Upper lobe of right lung (tissue), 1 donor: ENCODE measurements at regions not wholly inside any gene's neighbourhood (a gene's known extent, or its start where the extent isn't known, plus 50 kb on each side); places are given as distances from the start of the nearest gene placed in this dataset.

Source experiments
- ATAC-seq: fragments of 200-7000 bp; cut with Tn5 transposase; one replicate; pipeline ENCODE4 v1.9.1; 2020; ENCODE audit warnings: mild to moderate bottlenecking, moderate library complexity
- DNase-seq: peaks from one replicate; pipeline ENCODE4 v3.0.0-alpha.2; 2020
- H3K27ac ChIP-seq: fragments of 200-600 bp; one replicate; pipeline ENCODE4 v1.8.0; 2022
- H3K27me3 ChIP-seq: fragments of 200-600 bp; one replicate; pipeline ENCODE4 v1.8.0; 2022; ENCODE audit warnings: mild to moderate bottlenecking
- H3K36me3 ChIP-seq: fragments of 200-600 bp; one replicate; pipeline ENCODE4 v1.8.0; 2022
- H3K4me1 ChIP-seq: fragments of 200-600 bp; one replicate; pipeline ENCODE4 v1.8.0; 2022
- H3K4me3 ChIP-seq: fragments of 200-600 bp; one replicate; pipeline ENCODE4 v1.8.0; 2022; ENCODE audit warnings: mild to moderate bottlenecking
- H3K9me3 ChIP-seq: fragments of 200-600 bp; one replicate; pipeline ENCODE4 v1.8.0; 2022
- intact Hi-C: fragments of 100-400 bp; cut with DNase I; formaldehyde crosslinking; loops from one replicate; pipeline ENCODE4 v1.11.0; 2022
- TF ChIP-seq, protein P1 (sequence below): fragments of 200-600 bp; IDR thresholded peaks from one replicate; pipeline ENCODE4 v1.8.0; 2022; ENCODE audit warnings: antibody characterized with exemption
- donor health status: DM: no; HTN: yes; CAD: no; lungs with severe emphysema.

DNA sequence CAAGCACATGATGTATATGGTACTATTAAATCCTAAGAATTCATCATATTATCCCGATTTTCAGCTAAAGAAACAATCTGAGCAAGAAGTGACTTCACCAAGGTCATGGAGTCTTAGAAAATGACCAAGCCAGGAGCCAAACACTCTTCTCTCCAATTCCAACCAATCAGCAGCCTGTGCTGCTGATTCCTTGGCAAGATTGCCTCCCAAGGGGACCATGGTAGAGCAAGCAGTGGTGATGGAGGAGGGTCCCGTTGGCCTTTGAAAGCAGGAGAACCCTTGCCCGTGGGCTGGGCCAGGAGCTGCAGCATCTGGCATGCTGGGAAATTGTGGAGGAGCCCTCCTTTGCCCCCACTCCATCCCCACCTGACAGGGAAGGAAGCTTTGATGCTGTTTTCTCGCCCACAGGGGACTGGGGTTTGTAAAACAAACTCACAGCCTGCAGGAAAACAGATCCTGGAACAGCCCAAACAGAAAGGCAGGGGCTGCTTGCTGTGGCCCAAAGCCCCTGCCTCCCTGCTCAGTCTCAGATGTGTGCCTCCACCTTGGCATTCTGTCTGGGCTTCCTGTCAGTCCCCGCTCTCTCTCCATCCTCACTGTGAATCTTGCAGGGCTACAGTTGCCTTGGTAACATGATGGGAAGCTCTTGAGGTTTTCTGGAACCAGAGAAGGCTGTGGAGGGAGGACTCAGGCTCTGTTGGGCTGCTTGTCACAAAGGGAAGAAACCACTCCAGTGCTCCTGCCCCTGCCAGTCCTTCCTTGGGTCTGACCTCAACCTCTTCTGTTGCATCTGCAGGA is 70.8 kb upstream of the HSPA9 start:
- intact Hi-C loops = no loop called here
- no peak for DNase-seq
- TF ChIP-seq, protein P1, sequence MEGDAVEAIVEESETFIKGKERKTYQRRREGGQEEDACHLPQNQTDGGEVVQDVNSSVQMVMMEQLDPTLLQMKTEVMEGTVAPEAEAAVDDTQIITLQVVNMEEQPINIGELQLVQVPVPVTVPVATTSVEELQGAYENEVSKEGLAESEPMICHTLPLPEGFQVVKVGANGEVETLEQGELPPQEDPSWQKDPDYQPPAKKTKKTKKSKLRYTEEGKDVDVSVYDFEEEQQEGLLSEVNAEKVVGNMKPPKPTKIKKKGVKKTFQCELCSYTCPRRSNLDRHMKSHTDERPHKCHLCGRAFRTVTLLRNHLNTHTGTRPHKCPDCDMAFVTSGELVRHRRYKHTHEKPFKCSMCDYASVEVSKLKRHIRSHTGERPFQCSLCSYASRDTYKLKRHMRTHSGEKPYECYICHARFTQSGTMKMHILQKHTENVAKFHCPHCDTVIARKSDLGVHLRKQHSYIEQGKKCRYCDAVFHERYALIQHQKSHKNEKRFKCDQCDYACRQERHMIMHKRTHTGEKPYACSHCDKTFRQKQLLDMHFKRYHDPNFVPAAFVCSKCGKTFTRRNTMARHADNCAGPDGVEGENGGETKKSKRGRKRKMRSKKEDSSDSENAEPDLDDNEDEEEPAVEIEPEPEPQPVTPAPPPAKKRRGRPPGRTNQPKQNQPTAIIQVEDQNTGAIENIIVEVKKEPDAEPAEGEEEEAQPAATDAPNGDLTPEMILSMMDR = no peak

DNA sequence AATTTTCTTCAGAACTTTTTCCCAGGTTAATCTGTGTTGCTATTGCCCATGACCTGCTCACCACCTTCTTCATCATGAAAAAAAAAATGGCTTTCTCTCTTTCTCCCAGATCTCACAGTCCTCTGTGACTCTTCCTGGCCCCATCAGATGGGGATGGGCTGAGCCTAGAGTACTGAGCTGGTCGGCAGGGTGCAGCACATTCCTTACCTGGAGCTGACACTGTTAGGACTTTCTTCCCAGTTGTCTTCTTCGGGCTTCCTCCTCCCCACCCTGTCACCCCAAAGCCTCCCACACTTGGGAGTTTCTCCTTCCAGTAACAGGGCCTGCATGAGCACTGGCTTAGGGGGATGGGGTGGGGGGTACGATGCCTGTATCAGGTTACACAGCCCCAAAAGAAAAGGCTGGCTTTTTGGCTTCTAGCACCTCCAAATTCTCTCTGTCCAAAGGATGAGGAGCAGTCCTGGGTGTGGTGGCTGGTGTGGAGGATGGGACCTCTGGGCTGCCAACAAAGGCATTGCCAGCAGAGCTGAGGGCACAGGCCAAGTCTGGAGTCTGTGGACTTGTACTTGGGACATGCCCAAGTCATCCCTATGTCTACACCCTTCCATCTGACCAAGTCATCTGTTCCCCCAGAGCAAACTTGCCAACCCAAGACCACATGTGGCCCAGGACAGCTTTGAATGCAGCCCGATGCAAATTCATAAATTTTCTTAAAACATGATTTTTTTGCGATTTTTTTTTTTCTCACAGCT is 68.0 kb upstream of the HSPA9 start:
- Histone ChIP-seq H3K27ac (no peak overlapping the region), H3K4me3 (no peak overlapping the region), H3K4me1 (no peaks in the 10 kb centered on the region), H3K9me3 (no peaks in the 10 kb centered on the region), H3K27me3 (no peaks in the 10 kb centered on the region), H3K36me3 (no peaks in the 10 kb centered on the region)
- DNase-seq (no peak), ATAC-seq (no peak)
- TF ChIP-seq, protein P1 = no peak
- intact Hi-C loops = no loop called here

More for the DNA sequence above, 70.8 kb upstream of the HSPA9 start:
- Histone ChIP-seq H3K4me3 (no peak overlapping the region), H3K27ac (no peak overlapping the region), H3K27me3 (no peaks in the 10 kb centered on the region), H3K36me3 (no peaks in the 10 kb centered on the region), H3K9me3 (no peaks in the 10 kb centered on the region), H3K4me1 (no peaks in the 10 kb centered on the region)
- ATAC-seq = no peak

DNA sequence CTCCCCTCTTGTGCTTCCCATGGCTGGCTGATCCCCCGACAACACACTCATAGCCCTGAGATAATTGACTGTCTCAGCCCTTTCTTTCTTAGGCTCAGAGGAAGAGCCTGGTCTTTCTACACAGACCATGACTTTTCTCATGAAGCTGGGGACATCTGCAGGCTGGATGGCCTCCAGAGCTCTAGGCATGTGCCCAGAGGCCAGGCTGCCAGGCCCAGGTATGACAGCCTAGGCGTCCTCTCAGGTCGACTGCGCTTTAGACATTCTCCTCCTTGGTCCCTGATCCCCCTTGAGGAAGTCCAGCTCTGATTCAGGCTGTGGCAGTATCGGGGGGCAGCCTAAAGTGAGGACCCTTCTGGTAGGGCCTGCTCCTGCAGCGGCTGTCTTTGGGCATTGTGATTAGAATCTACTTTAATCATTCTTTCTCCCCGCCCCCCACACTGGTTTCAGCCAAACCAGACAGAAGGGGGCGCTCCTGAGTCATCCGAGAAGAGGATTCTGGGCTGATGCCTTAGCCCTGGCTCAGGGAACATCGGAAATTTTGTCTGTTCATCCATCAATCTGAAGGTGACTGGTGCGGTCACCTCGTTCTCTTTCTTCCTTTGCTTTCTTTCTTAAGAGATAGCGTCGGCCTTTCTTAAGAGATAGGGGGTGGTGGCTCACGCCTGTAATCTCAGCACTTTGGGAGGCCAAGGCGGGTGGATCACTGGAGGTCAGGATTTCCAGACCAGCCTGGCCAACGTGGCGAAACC is 66.5 kb upstream of the HSPA9 start:
- intact Hi-C loops = no loop called here
- ATAC-seq (peak; percentile 82), DNase-seq (peak; percentile 80)
- Histone ChIP-seq H3K36me3 (no peaks in the 10 kb centered on the region), H3K27ac (no peak overlapping the region), H3K27me3 (no peaks in the 10 kb centered on the region), H3K4me1 (no peaks in the 10 kb centered on the region), H3K9me3 (no peaks in the 10 kb centered on the region), H3K4me3 (no peak overlapping the region)
- TF ChIP-seq, protein P1 = peak; percentile 72

DNA sequence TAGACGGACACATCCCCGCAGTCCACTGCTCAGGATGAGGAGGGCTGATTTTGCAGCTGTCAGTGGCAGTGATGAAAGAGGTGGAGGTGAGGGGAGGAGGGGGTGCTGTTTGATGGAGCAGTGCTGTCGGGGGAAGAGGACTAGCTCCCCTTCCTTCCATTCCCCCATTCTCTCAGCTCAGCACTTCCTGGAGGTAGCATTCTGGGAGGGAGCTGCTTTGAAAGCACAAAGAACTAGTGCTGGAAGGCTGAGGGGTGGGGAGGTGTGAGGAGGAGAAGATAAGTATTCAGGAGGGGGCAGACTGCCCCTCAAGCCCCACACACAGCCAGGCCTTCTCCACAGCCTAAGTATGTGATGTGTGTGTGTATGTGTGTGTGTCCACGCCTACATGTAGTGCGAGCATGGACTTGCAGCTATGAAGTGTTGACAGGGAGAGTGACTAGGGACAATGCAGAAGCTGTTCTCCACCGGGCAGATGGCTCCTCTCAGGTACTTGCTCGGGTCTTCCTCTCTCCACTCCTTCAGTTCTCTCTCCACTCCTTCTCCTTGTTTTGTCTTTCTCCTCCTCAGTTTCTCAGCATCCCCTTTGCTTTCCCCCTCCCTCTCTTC is 65.5 kb upstream of the HSPA9 start:
- no peaks in the 10 kb centered on the region for H3K27me3 ChIP-seq
- H3K27ac ChIP-seq = no peak overlapping the region
- no peaks in the 10 kb centered on the region for H3K36me3 ChIP-seq
- intact Hi-C loops = no loop called here
- no peaks in the 10 kb centered on the region for H3K4me1 ChIP-seq
- H3K9me3 ChIP-seq = no peaks in the 10 kb centered on the region
- H3K4me3 ChIP-seq = no peak overlapping the region
- DNase-seq (no peak), ATAC-seq (no peak)
- TF ChIP-seq, protein P1 = no peak

DNA sequence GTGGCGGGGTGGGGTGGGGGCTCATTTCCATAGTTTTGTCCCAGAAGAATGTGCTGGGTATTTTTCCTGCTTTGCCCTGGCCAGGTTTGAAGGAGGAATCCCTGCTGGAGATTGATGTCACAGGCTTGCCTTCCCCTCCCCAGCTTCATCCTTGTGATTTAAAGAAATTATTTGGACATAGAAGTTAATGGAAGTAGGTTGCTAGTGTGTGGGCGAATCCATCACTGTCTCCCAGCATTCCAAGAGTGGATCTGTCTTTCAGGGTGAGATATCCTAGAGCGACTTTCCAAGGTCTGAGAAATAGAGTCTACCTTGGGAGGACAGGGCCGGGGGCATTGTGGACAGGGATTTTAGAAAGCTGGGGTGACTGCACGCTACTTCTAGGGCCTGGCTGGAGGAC is 64.9 kb upstream of the HSPA9 start:
- Histone ChIP-seq H3K27me3 (no peaks in the 10 kb centered on the region), H3K4me3 (no peak overlapping the region), H3K4me1 (no peaks in the 10 kb centered on the region), H3K27ac (no peak overlapping the region), H3K9me3 (no peaks in the 10 kb centered on the region), H3K36me3 (no peaks in the 10 kb centered on the region)
- TF ChIP-seq, protein P1 = no peak
- intact Hi-C loops = no loop called here
- ATAC-seq (no peak), DNase-seq (no peak)
